Kidney epithelial cell (primary cell): ENCODE measurements at regions not wholly inside any gene's neighbourhood (a gene's known extent, or its start where the extent isn't known, plus 50 kb on each side); places are given as distances from the start of the nearest gene placed in this dataset.

Source experiments
- DNase-seq: peaks from one replicate; pipeline ENCODE4 v3.0.0-alpha.2; 2010; ENCODE audit warnings: low read depth
- H3K27me3 ChIP-seq: 2 replicates; pipeline ENCODE4 v1.6.0; 2011; ENCODE audit warnings: low read length; ENCODE audit not compliant: control insufficient read depth, insufficient read depth
- H3K36me3 ChIP-seq: 2 replicates; pipeline ENCODE4 v1.5.1; 2011; ENCODE audit warnings: low read length; ENCODE audit not compliant: control insufficient read depth, insufficient read depth
- H3K4me3 ChIP-seq: 2 replicates; pipeline ENCODE4 v1.5.1; 2011; ENCODE audit warnings: low read depth, mild to moderate bottlenecking, control low read depth, low read length
- TF ChIP-seq, protein P1 (sequence below): IDR thresholded peaks from 2 replicates; pipeline ENCODE4 v1.5.1; 2011; ENCODE audit warnings: mild to moderate bottlenecking, moderate library complexity, low read length, control low read depth, inconsistent platforms; ENCODE audit not compliant: insufficient read depth, poor library complexity, severe bottlenecking

DNA sequence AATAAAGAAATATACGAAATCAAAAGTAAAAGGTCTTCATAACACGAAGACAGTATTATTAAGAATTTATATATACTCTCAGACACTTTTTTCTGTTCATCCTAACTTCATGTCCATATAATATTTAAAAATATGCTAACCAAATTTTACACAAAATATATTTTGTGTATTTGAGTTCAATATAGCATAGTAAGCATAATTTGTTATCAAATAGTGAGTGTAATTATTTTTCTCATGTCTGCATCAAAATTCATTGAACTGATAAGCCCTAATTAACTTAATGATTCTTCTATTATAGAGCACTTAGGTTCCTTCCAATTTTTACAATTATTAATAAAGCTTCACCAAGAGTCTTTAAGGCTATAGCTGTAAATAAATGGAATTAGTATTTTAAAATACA lies 99.7 kb upstream of the SYT1 start:
- TF ChIP-seq, protein P1, sequence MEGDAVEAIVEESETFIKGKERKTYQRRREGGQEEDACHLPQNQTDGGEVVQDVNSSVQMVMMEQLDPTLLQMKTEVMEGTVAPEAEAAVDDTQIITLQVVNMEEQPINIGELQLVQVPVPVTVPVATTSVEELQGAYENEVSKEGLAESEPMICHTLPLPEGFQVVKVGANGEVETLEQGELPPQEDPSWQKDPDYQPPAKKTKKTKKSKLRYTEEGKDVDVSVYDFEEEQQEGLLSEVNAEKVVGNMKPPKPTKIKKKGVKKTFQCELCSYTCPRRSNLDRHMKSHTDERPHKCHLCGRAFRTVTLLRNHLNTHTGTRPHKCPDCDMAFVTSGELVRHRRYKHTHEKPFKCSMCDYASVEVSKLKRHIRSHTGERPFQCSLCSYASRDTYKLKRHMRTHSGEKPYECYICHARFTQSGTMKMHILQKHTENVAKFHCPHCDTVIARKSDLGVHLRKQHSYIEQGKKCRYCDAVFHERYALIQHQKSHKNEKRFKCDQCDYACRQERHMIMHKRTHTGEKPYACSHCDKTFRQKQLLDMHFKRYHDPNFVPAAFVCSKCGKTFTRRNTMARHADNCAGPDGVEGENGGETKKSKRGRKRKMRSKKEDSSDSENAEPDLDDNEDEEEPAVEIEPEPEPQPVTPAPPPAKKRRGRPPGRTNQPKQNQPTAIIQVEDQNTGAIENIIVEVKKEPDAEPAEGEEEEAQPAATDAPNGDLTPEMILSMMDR = no peak
- no peaks in the 10 kb centered on the region for H3K27me3 ChIP-seq
- no peaks in the 10 kb centered on the region for H3K36me3 ChIP-seq

DNA sequence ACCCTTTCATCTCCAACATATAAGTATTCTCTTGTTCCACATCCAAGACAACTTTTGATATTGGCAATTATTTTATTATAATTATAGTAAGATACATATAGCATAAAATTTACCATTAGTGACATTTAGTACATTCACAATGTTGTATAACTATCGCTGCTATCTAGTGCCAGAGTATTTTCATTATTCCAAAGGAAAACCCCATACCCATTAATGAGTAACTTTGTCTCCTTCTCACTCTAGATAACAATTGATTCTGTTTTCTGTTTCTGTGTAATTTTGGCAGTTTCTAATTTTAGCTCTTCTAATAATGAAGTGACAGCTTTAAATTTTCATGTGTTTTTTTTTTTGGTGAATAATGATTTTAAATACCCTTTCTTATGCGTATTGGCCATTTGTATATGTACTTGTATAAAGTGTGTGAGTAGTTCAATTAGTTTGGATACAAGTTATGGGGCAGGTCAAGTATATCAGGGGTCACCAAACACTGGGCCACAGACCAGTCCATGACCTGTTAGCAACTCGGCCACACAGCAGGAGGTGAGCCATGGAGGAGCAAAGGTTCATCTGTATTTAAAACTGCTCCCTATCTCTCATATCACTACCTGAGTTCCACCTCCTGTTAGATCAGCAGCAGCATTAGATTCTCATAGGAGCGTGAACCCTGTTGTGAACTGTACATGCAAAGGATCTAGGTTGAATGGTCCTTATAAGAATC lies 97.2 kb upstream of the SYT1 start:
- Histone ChIP-seq H3K36me3 (no peaks in the 10 kb centered on the region), H3K4me3 (no peak overlapping the region), H3K27me3 (no peaks in the 10 kb centered on the region)
- no peak for DNase-seq
- TF ChIP-seq, protein P1 = no peak

More for the DNA sequence above, 99.7 kb upstream of the SYT1 start:
- DNase-seq = no peak
- H3K4me3 ChIP-seq = no peak overlapping the region

DNA sequence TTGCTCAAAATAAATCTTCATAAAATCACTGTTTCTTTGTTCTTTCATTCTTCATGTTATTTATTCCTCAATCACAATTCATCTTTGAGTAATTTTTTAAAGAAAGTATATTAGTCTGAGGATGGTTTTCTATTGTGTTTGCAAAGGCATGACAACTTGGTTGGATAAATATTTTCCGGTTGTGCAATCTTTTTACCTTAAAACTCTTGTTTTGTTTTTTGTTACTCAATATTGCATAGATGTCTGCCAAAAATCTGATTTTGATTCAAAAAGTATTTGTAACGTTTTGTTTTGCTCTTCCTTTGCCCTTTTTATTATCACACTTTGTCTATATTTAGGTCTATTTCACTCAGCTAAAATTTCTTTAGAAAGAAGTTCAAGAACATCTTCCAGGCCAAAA lies 86.2 kb upstream of the SYT1 start:
- H3K27me3 ChIP-seq = no peaks in the 10 kb centered on the region
- TF ChIP-seq, protein P1 = no peak
- no peak overlapping the region for H3K4me3 ChIP-seq
- H3K36me3 ChIP-seq = no peaks in the 10 kb centered on the region
- no peak for DNase-seq

DNA sequence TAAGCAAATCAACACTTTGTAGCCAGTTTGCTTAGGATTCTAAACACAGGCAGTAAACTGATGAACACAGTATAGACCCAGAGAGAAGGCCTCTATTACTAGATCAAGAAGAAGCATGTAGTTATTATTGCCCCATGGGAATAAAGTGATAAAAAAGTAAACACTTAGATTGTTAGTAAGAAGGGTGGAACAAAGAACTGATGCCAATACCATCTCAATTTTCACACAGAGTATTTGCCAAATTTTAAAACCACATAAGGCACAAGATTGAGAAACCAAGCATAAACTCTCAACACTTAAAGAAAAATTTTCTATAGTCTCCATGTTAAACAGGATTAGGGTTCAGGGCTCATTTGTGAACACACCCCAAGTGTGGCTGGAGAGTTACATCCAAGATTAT lies 77.0 kb upstream of the SYT1 start:
- Histone ChIP-seq H3K27me3 (no peaks in the 10 kb centered on the region), H3K4me3 (no peak overlapping the region), H3K36me3 (no peaks in the 10 kb centered on the region)
- DNase-seq = no peak
- TF ChIP-seq, protein P1 = no peak

DNA sequence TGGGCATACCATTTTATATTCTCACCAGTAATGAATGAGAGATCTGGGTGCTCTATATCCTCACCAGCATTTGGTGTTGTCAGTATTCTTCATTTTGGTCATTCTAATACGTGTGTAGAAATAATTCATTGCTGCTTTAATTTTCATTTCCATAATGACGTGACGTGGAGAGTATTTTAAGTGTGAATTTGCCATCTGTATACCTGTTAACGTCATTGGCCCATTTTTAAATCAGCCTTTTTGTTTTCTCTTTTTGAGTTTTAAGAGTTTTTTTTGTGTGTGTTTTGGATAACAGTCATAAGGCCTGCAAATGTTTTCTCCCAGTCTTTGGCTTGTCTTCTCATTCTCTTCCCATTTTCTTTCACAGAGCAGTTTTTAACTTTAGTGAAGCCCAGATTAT lies 74.4 kb upstream of the SYT1 start:
- DNase-seq = no peak
- Histone ChIP-seq H3K4me3 (no peak overlapping the region), H3K36me3 (no peaks in the 10 kb centered on the region), H3K27me3 (no peaks in the 10 kb centered on the region)
- TF ChIP-seq, protein P1 = no peak
